ENCODE measurements at regions not wholly inside any gene's neighbourhood (a gene's known extent, or its start where the extent isn't known, plus 50 kb on each side); places are given as distances from the start of the nearest gene placed in this dataset.

- H3K36me3 Mint-ChIP-seq: no peaks in the 10 kb centered on the region
- H3K27ac Mint-ChIP-seq: no peak overlapping the region
- H3K9ac ChIP-seq (ENCODE audit: insufficient read depth, low read length, poor library complexity, severe bottlenecking): no peak overlapping the region
- DNase-seq: no peak
- H2AFZ ChIP-seq (ENCODE audit: insufficient read depth, low read depth, low read length, poor library complexity, severe bottlenecking): no peak overlapping the region
- peaks cover 1 to 11% (median 4%) of the 10 kb centered on the region in 3 donors for H3K27me3 Mint-ChIP-seq (ENCODE audit: low read depth in 3 of 3)
- no peaks in the 10 kb centered on the region for H3K79me2 ChIP-seq (ENCODE audit: insufficient read depth, low read length)
- WGBS (ENCODE audit: insufficient coverage): no CpG with 5 or more reads among the region's 2 CpGs
- H3K4me3 Mint-ChIP-seq: no peak overlapping the region
- no peaks in the 10 kb centered on the region for H3K9me3 ChIP-seq (replicated peaks in 1 of 2; ENCODE audit: control insufficient read depth in 1 of 2, insufficient read depth in 1 of 2, low read length in 2 of 2)
- no peak overlapping the region for H3K4me3 ChIP-seq (replicated peaks in 1 of 3; ENCODE audit: low read depth in 2 of 3, low read length in 3 of 3)
- no peak overlapping the region for H3K27ac ChIP-seq (ENCODE audit: low read depth in 1 of 2, low read length in 2 of 2)
- no peaks in the 10 kb centered on the region for H3K4me1 Mint-ChIP-seq
- H3K36me3 ChIP-seq (replicated peaks in 1 of 2; ENCODE audit: control insufficient read depth in 1 of 2, insufficient read depth in 2 of 2, low read length in 2 of 2): no peaks in the 10 kb centered on the region
- intact Hi-C loops (cut with micrococcal nuclease): no loop called here
- no peak for TF ChIP-seq CTCF (IDR thresholded peaks at IDR 0.05)
- H4K20me1 ChIP-seq (ENCODE audit: insufficient read depth, low read length): no peaks in the 10 kb centered on the region
- peaks cover 0 to 8% (median 2%) of the 10 kb centered on the region in 7 donors for H3K9me3 Mint-ChIP-seq
- no peak overlapping the region for H3K4me2 ChIP-seq (replicated peaks; ENCODE audit: extremely low read depth, low read length, poor library complexity, severe bottlenecking)
- no peaks in the 10 kb centered on the region for H3K27me3 ChIP-seq (ENCODE audit: control insufficient read depth in 2 of 2, insufficient read depth in 2 of 2, low read length in 2 of 2)
- no peaks in the 10 kb centered on the region for H3K4me1 ChIP-seq (ENCODE audit: control insufficient read depth in 1 of 2, insufficient read depth in 2 of 2, low read length in 2 of 2)
Measured at GRCh38 chr9:19598722-19599121, 189.9 kb downstream of the ACER2 start.

GRCh38 chr9:19597176-19597575 is 188.4 kb downstream of the ACER2 start:
- Mint-ChIP-seq H3K27ac (no peak overlapping the region), H3K27me3 (ENCODE audit: low read depth in 3 of 3) (peaks cover under 1 to 9% (median 4%) of the 10 kb centered on the region in 3 donors), H3K9me3 (peaks cover 0 to 8% (median 2%) of the 10 kb centered on the region in 7 donors), H3K4me1 (no peaks in the 10 kb centered on the region), H3K4me3 (no peak overlapping the region), H3K36me3 (no peaks in the 10 kb centered on the region)
- Histone ChIP-seq H2AFZ (ENCODE audit: insufficient read depth, low read depth, low read length, poor library complexity, severe bottlenecking) (no peak overlapping the region), H3K4me3 (replicated peaks in 1 of 3; ENCODE audit: low read depth in 2 of 3, low read length in 3 of 3) (no peak overlapping the region), H4K20me1 (ENCODE audit: insufficient read depth, low read length) (no peaks in the 10 kb centered on the region), H3K9me3 (replicated peaks in 1 of 2; ENCODE audit: control insufficient read depth in 1 of 2, insufficient read depth in 1 of 2, low read length in 2 of 2) (no peaks in the 10 kb centered on the region), H3K4me1 (ENCODE audit: control insufficient read depth in 1 of 2, insufficient read depth in 2 of 2, low read length in 2 of 2) (no peaks in the 10 kb centered on the region), H3K36me3 (replicated peaks in 1 of 2; ENCODE audit: control insufficient read depth in 1 of 2, insufficient read depth in 2 of 2, low read length in 2 of 2) (no peaks in the 10 kb centered on the region), H3K9ac (ENCODE audit: insufficient read depth, low read length, poor library complexity, severe bottlenecking) (no peak overlapping the region), H3K27me3 (ENCODE audit: control insufficient read depth in 2 of 2, insufficient read depth in 2 of 2, low read length in 2 of 2) (no peaks in the 10 kb centered on the region), H3K79me2 (ENCODE audit: insufficient read depth, low read length) (no peaks in the 10 kb centered on the region), H3K27ac (ENCODE audit: low read depth in 1 of 2, low read length in 2 of 2) (no peak overlapping the region), H3K4me2 (replicated peaks; ENCODE audit: extremely low read depth, low read length, poor library complexity, severe bottlenecking) (no peak overlapping the region)
- no CpG with 5 or more reads among the region's 4 CpGs for WGBS (ENCODE audit: insufficient coverage)
- intact Hi-C loops (cut with micrococcal nuclease): no loop called here
- no peak for TF ChIP-seq CTCF (IDR thresholded peaks at IDR 0.05)
- no peak for DNase-seq

Data from CD14-positive monocyte (primary cell).